ENCODE measurements at regions not wholly inside any gene's neighbourhood (a gene's known extent, or its start where the extent isn't known, plus 50 kb on each side); places are given as distances from the start of the nearest gene placed in this dataset.

GRCh38 chr3:109899925-109900324, 562.6 kb upstream of the DPPA4 start:
- no peak overlapping the region for H3K4me3 ChIP-seq (ENCODE audit: low read depth, low read length)
- no peaks in the 10 kb centered on the region for H3K36me3 ChIP-seq (ENCODE audit: control insufficient read depth, insufficient read depth, low read length)
- no peaks in the 10 kb centered on the region for H3K27me3 ChIP-seq (ENCODE audit: control insufficient read depth, insufficient read depth, low read length)
- DNase-seq (ENCODE audit: low read depth), result no peak
- TF ChIP-seq CTCF (IDR thresholded peaks at IDR 0.05; ENCODE audit: insufficient read depth, low read length, poor library complexity, severe bottlenecking), result no peak

- no peak for TF ChIP-seq CTCF (IDR thresholded peaks at IDR 0.05; ENCODE audit: insufficient read depth, low read length, poor library complexity, severe bottlenecking)
- no peaks in the 10 kb centered on the region for H3K36me3 ChIP-seq (ENCODE audit: control insufficient read depth, insufficient read depth, low read length)
- H3K4me3 ChIP-seq (ENCODE audit: low read depth, low read length), result no peak overlapping the region
- H3K27me3 ChIP-seq (ENCODE audit: control insufficient read depth, insufficient read depth, low read length), result no peaks in the 10 kb centered on the region
- DNase-seq (ENCODE audit: low read depth), result no peak
These were observed 563.4 kb upstream of the DPPA4 start for GRCh38 chr3:109900783-109901182.

- Histone ChIP-seq H3K27me3 (ENCODE audit: control insufficient read depth, insufficient read depth, low read length) (no peaks in the 10 kb centered on the region), H3K36me3 (ENCODE audit: control insufficient read depth, insufficient read depth, low read length) (no peaks in the 10 kb centered on the region), H3K4me3 (ENCODE audit: low read depth, low read length) (no peak overlapping the region)
- no peak for TF ChIP-seq CTCF (IDR thresholded peaks at IDR 0.05; ENCODE audit: insufficient read depth, low read length, poor library complexity, severe bottlenecking)
- no peak for DNase-seq (ENCODE audit: low read depth)
These were observed 565.2 kb upstream of the DPPA4 start for GRCh38 chr3:109902549-109902948.

GRCh38 chr3:109903100-109903499, 565.8 kb upstream of the DPPA4 start:
- H3K4me3 ChIP-seq (ENCODE audit: low read depth, low read length), result no peak overlapping the region
- TF ChIP-seq CTCF (IDR thresholded peaks at IDR 0.05; ENCODE audit: insufficient read depth, low read length, poor library complexity, severe bottlenecking), result peak; percentile 19
- H3K36me3 ChIP-seq (ENCODE audit: control insufficient read depth, insufficient read depth, low read length), result no peaks in the 10 kb centered on the region
- no peaks in the 10 kb centered on the region for H3K27me3 ChIP-seq (ENCODE audit: control insufficient read depth, insufficient read depth, low read length)
- no peak for DNase-seq (ENCODE audit: low read depth)

- DNase-seq (ENCODE audit: low read depth), result no peak
These were observed 573.4 kb upstream of the DPPA4 start for GRCh38 chr3:109910772-109911171.

More at GRCh38 chr3:109910772-109911171, 573.4 kb upstream of the DPPA4 start:
- Histone ChIP-seq H3K36me3 (ENCODE audit: control insufficient read depth, insufficient read depth, low read length) (no peaks in the 10 kb centered on the region), H3K4me3 (ENCODE audit: low read depth, low read length) (no peak overlapping the region), H3K27me3 (ENCODE audit: control insufficient read depth, insufficient read depth, low read length) (no peaks in the 10 kb centered on the region)
- no peak for TF ChIP-seq CTCF (IDR thresholded peaks at IDR 0.05; ENCODE audit: insufficient read depth, low read length, poor library complexity, severe bottlenecking)

All from kidney epithelial cell (primary cell).